Tibial nerve (tissue), 4 donors: ENCODE measurements at regions not wholly inside any gene's neighbourhood (a gene's known extent, or its start where the extent isn't known, plus 50 kb on each side); places are given as distances from the start of the nearest gene placed in this dataset.

Experiments
- EP300 ChIP-seq, 2 donors: sonication (generic); formaldehyde crosslinking; IDR thresholded peaks; one replicate each; pipeline ENCODE4 v1.6.1; 2017; ENCODE audit warnings: antibody characterized with exemption in 2 of 2, mild to moderate bottlenecking in 1 of 2
- POLR2A ChIP-seq, 2 donors: fragments of 450-650 bp; IDR thresholded peaks; one replicate each; pipeline ENCODE4 v1.6.1; 2017; ENCODE audit warnings: antibody characterized with exemption in 2 of 2, mild to moderate bottlenecking in 2 of 2, moderate library complexity in 2 of 2
- TF ChIP-seq, protein P1 (sequence below), 5 experiments: fragments of 200-600 bp in 3 of 5; fragments of 450-650 bp in 2 of 5; sonication (generic) in 3 of 5; IDR thresholded peaks; one replicate each; pipeline ENCODE4 v1.5.1; 2016 to 2019; ENCODE audit warnings: antibody characterized with exemption in 5 of 5, mild to moderate bottlenecking in 3 of 5, moderate library complexity in 2 of 5

DNA sequence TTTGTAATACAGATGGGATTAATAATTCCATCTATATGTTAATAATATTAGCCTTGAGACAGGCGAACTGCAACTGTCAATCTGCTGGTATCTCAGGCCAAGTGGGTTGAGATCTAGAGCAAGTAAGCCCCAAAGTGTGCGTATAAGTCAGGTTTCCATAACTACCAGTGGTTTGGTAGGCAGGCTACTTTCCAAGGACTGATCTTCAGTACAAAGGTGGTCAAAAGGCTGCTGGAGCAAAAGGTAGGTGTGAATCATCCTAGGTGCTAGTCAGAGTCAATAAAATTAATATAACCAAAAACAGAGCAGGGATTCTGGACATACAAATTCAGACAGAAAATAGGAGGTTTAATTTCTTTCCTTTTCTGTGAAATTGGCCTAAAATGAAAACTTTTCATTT, 328.0 kb downstream of the TGFB2 start:
- TF ChIP-seq POLR2A (IDR thresholded peaks at IDR 0.05): no peak
- TF ChIP-seq EP300 (IDR thresholded peaks at IDR 0.05): no peak
- TF ChIP-seq, protein P1, sequence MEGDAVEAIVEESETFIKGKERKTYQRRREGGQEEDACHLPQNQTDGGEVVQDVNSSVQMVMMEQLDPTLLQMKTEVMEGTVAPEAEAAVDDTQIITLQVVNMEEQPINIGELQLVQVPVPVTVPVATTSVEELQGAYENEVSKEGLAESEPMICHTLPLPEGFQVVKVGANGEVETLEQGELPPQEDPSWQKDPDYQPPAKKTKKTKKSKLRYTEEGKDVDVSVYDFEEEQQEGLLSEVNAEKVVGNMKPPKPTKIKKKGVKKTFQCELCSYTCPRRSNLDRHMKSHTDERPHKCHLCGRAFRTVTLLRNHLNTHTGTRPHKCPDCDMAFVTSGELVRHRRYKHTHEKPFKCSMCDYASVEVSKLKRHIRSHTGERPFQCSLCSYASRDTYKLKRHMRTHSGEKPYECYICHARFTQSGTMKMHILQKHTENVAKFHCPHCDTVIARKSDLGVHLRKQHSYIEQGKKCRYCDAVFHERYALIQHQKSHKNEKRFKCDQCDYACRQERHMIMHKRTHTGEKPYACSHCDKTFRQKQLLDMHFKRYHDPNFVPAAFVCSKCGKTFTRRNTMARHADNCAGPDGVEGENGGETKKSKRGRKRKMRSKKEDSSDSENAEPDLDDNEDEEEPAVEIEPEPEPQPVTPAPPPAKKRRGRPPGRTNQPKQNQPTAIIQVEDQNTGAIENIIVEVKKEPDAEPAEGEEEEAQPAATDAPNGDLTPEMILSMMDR (IDR thresholded peaks at IDR 0.05): no peak
